ENCODE measurements at regions not wholly inside any gene's neighbourhood (a gene's known extent, or its start where the extent isn't known, plus 50 kb on each side); places are given as distances from the start of the nearest gene placed in this dataset.

DNA sequence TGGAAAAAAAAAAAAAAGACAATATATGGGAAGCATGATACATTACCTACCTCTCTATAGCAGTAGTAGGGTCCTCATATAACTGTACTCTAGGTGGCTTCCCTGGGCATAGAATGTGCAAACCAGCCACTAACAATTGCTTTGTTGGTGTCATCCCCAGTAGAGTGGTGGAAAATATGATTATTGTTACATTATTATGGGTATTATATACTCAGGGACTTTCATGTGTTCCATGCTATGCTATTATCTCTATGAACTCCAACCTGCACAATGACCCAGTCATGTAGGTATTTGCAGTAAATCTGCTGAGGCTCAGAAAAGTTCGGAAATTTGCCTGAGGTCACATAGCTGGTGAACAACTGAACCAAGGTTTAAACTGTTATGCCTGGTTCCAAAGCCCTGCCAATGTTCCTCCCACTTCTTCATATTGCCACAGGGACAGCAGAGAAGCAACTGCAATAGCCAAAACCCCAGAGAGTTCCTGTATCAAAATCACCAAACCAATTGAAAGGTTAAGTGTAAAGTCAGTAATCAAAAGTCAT is 52.6 kb upstream of the MAP4K4 start:
- TF ChIP-seq, protein P1, sequence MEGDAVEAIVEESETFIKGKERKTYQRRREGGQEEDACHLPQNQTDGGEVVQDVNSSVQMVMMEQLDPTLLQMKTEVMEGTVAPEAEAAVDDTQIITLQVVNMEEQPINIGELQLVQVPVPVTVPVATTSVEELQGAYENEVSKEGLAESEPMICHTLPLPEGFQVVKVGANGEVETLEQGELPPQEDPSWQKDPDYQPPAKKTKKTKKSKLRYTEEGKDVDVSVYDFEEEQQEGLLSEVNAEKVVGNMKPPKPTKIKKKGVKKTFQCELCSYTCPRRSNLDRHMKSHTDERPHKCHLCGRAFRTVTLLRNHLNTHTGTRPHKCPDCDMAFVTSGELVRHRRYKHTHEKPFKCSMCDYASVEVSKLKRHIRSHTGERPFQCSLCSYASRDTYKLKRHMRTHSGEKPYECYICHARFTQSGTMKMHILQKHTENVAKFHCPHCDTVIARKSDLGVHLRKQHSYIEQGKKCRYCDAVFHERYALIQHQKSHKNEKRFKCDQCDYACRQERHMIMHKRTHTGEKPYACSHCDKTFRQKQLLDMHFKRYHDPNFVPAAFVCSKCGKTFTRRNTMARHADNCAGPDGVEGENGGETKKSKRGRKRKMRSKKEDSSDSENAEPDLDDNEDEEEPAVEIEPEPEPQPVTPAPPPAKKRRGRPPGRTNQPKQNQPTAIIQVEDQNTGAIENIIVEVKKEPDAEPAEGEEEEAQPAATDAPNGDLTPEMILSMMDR (IDR thresholded peaks at IDR 0.05) = no peak
- TF ChIP-seq POLR2AphosphoS5 (IDR thresholded peaks at IDR 0.05) = no peak
- TF ChIP-seq POLR2A (IDR thresholded peaks at IDR 0.05) = no peak
